Erythroblast (primary cell): ENCODE measurements at regions not wholly inside any gene's neighbourhood (a gene's known extent, or its start where the extent isn't known, plus 50 kb on each side); places are given as distances from the start of the nearest gene placed in this dataset.

Experiments used
- DNase-seq, 2 experiments: peaks; one replicate each; lab custom pipeline; 2025; lab: John Stamatoyannopoulos, UW
- GATA1 ChIP-seq: IDR thresholded peaks from 2 replicates; pipeline ENCODE4 v1.6.1; 2011; ENCODE audit warnings: low read depth, mild to moderate bottlenecking, control low read depth, low read length, moderate library complexity
- POLR2A ChIP-seq: IDR thresholded peaks from 2 replicates; pipeline ENCODE4 v1.6.1; 2011; ENCODE audit warnings: mild to moderate bottlenecking, low read length

DNA sequence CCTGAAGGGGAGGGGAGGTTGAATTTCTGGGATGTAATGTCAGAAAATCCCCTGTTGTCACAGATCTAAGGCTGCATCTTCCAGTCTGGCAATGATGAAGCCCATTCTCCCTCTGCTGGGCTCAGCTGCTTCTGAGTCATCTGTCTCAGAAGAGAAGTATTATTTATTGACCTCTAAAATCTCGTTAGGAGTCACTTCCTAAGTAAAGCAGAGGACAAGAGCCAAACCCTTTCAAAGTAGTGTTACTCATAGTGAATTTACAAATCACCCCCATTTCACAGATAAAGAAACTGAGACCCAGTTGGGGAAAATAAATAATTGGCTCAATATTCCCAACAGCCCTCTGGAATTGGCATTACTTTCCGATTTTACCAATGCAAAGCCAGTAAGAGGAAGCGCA, 167.3 kb upstream of the SKOR2 start:
- DNase-seq: no peak
- TF ChIP-seq POLR2A (no peak), GATA1 (no peak)

DNA sequence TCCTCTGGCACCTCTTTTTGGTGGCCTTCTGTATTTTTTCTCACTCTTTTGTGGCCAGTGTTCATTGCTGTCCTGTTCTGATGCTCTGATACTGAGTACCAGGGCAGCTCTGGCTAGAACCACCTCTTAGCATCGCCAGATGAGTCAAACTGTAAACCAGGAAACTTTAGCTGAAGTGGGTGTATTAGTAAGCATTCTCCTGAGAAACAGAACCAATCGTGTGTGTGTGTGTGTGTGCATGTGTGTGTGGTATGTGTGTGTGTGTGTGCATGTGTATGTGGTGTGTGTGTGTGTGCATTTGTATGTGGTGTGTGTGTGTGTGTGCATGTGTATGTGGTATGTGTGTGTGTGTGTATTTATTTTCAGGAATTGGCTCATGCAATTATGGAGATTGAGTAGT, 166.3 kb upstream of the SKOR2 start:
- TF ChIP-seq POLR2A (no peak), GATA1 (no peak)
- no peak for DNase-seq

DNA sequence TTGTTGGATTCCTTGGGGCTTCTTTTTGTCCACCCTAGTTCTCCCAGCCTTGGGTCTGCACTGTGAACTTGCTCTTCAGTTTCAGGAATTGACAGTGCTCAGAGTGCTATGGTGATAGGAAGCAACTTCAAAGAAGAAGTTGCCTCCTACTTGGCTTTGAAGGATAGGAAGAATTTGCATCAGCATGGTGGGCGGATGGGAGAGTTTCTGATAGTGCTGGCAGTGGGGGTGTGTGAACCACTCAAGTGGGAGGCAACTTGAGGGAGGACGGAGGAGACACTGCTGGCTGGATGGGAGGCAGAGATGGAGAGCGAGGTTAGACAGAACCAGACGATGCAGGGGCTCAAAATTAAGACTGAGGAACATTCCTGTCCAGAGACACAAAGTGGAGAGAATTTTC, 164.4 kb upstream of the SKOR2 start:
- DNase-seq: no peak
- TF ChIP-seq GATA1 (no peak), POLR2A (no peak)

DNA sequence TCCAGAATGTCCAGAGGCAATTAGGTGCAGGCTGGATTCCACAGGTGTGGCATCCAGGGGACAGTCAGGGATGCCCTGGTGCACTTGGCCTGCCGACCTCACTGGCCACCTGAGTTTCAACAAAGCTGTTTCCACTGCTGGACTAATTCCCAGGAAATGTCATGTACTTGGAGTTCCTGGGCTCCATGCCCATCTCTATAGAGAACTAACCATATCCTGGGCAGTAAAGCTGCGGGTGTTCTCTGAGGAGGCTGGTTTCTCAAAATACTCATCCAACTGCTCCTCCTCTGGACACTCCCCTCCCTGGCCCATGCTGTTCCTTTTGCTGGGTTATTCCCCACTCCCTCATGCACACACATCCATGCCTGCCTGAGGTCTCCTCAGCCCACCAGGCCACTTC, 161.9 kb upstream of the SKOR2 start:
- no peak for DNase-seq
- TF ChIP-seq GATA1 (no peak), POLR2A (no peak)

DNA sequence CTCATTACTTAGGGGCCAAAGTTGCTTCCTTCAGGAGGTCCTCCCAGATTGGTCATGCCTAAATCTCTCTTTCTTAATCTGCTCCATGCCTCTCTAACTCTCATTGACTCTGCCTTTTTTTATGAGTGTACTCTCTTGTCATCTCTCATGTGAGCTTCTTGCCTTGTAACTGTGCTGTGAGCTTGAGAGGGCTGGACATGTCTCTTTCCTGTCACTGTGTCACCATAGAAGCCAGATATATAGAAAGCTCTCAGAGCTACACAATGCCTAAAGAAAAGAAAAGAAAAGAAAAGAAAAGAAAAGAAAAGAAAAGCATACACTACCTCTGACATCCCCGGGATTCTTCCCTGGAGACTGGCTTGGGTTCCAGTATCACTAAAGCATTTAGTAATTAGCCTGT, 161.5 kb upstream of the SKOR2 start:
- TF ChIP-seq POLR2A (no peak), GATA1 (no peak)

DNA sequence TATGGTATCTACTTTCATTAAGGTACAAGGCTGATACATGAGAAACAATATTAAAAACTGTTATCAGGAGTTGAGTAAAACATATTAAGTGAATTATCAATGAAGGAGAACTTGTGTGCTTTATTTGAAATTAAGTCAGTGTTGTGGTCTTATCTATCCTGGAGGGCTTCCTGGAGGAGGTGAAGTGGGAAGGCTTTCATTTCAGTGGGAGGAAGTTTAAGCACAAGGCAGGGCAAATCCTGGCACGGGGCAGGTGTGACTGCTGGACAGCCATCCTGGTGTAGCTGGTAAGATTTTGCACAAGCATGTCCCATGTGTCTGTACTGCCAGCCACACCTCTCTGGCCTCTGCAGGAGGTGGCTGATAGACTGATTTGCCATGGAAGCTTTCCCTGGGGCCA, 159.7 kb upstream of the SKOR2 start:
- DNase-seq: no peak
- TF ChIP-seq GATA1 (no peak), POLR2A (no peak)

More for the DNA sequence above, 161.5 kb upstream of the SKOR2 start:
- no peak for DNase-seq

DNA sequence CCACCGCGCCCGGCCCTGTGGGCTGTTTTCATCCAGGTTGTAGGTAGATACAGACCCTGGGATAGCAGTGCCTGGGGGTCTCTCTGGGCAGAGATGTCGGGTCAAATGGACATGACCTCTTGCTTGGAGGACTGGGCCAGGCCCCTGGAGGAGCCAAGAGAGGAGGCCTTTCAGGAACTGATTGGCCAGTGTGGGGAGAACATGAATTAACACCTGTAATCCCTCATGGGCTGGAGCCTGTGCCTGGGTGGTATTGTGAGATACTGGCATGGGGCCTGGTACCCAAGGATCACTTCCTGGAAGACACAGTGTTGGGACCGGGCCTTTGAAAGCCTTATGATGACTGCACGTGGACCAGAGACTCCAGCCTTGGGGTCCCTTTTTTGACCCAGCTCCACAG, 158.7 kb upstream of the SKOR2 start:
- no peak for DNase-seq

DNA sequence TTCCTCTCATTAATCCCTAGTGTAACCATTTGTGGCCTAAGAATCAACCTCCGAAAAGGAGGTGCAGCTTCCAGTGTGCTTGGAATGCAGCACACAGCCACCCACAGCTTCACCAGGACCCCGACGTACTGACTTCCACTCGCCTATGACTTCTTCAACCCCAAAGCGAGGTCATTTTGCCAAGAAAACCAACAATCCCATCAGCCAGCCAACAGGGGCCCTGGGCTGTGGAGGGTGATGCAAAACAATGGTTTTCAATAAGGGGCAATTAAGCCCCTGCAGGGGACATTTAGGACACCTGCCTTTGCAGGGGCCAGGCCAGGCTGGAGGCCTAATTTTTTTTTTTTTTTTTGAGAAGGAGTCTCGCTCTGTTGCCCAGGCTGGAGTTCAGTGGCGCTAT, 158.1 kb upstream of the SKOR2 start:
- no peak for DNase-seq
- no peak for TF ChIP-seq POLR2A
- TF ChIP-seq GATA1: no peak

More for the DNA sequence above, 158.7 kb upstream of the SKOR2 start:
- TF ChIP-seq GATA1 (no peak), POLR2A (no peak)

DNA sequence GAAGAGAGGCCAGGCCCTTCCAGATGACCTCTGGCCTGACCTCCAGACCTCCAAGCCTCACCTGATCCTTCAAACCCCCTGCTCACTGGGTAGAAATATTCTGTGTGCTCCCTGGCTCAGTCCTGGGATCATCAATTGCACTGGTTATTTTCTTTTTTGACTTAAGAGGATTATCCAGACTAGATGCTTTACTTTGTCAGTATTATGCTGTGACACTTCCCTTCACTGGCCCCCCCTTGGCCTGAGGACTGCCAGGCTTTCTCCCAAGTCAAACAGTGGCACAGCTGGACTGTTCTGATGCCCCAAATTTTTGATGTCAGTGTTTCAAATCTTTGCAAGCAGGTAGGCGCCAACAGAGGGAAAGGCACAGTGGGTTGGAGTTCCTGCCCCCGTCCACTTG, 156.3 kb upstream of the SKOR2 start:
- TF ChIP-seq POLR2A: no peak
- DNase-seq: no peak

DNA sequence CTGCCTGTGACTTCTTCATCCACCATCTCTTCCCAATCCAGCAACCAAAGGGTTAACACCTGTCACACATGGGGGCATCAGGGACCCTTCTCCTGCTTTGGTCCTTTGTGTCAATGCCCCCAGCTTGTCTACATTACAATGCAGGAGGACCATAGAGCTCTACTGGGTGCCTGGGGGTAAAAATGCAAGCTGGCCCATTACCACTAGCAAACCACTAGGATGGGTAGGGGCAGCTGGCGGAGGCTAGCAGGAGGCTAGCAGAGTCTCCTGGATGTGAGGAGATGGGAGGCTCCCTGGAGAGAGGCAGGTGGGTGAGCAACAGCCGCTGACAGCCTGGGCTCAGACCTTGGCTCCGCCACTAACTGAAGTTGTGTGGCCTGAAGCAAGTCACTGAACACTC, 153.4 kb upstream of the SKOR2 start:
- no peak for TF ChIP-seq GATA1
- TF ChIP-seq POLR2A: no peak
- DNase-seq: no peak

DNA sequence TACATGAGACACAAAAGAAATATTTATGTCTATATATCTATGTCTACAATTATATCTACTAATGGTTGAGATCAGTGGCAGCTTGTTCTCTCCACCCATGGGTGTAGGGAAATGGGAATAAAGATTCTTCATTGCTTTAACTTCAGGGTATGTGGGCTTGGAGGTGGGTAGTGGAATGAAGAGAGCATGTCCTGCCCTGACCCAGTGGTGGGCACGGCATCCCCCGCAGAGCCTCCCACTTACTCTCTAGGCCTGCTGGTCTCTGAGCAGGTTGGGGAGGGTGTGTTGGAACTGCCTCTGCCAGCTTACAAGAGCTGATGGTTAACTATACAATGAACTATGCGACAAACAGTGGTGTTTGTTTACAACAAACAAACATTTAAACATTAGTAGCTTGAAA, 152.5 kb upstream of the SKOR2 start:
- no peak for TF ChIP-seq POLR2A
- no peak for TF ChIP-seq GATA1
- DNase-seq: no peak

DNA sequence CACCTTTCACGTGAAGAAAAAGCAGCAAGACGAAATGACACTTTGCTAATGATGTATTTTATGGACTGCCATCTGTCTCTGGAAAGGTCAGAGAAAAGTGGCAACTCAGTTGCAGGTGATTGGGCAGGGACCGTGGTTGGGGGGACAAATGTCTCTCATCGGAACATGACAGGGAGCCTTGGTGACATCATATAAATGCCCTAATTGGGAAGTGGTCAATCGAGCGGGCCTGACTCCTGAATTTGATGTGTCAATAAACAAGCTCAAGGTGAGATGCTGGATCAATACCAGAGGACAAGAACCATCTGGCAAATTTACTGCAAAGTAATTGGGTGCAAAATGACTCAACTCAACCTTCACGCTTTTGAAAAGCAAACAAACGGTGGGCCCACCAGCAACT, 151.9 kb upstream of the SKOR2 start:
- TF ChIP-seq POLR2A: no peak
- no peak for TF ChIP-seq GATA1
- no peak for DNase-seq

DNA sequence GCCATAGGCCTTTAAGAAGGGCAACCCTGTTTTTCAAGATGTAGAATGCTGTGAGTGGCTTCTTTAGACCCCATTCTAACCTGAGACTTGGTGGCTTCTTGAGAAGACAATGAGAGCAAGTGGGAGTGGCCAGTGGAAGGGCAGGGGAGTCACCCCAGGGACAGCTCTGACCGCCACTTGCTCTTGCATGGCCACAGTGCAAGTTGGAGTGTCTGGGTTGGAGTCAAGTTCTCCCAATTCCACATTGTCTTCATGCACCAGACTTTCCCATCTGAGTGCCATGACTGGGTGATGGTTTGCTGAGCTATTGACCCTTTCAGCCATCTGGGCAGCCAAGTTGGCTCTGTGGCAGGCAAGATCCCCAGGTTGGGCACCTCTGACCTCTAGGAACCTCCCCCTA, 148.0 kb upstream of the SKOR2 start:
- TF ChIP-seq POLR2A (no peak), GATA1 (no peak)
- no peak for DNase-seq

DNA sequence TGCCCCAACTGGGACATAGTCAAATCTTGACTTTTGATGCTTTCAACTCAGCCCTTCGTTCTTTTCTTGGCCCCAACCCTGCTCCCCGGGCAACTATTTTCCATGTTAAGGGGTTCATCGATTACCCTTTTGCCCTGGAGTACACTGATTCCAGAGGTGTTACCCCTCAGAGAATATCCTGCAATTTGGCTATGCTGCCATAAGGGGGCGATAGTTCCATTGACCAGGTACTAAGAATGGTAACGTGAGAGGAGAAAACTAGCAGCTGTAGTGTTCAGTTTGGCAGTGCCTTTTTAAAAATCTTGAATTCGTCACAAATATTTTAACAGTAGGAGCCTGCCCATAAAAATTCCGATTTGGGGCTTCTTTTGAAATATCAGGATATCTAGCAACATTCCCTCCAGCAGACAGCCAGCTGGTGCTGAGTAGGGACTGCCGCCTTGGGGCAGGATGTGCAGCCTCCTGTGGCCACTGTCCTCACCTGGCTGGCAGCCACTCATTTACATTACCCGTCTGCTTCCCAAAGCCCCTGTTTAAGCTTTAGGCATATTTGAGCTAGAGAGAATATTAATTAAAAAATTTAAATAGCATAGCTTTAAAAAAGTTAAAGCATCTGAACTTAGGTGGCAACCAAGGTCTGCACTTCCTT, 146.3 kb upstream of the SKOR2 start:
- peak; percentile 39 to 65 for DNase-seq
- TF ChIP-seq GATA1: no peak
- TF ChIP-seq POLR2A: no peak

DNA sequence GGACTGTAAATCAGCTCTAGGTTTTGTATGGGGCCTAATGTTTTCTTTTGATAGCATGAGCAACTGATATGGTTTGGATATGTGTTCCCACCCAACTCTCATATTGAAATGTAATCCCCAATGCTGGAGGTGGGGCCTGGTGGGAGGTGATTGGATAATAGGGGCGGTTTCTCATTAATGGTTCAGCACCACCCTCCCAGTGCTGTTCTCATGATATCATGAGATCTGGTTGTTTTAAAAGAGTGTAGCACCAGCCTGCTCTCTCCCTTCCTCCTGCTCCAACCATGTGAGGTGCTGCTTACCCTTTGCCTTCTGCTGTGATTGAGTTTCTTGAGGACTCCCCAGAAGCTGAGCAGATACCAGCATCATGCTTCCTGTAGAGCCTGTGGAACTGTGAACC, 140.2 kb upstream of the SKOR2 start:
- no peak for TF ChIP-seq POLR2A
- no peak for DNase-seq

DNA sequence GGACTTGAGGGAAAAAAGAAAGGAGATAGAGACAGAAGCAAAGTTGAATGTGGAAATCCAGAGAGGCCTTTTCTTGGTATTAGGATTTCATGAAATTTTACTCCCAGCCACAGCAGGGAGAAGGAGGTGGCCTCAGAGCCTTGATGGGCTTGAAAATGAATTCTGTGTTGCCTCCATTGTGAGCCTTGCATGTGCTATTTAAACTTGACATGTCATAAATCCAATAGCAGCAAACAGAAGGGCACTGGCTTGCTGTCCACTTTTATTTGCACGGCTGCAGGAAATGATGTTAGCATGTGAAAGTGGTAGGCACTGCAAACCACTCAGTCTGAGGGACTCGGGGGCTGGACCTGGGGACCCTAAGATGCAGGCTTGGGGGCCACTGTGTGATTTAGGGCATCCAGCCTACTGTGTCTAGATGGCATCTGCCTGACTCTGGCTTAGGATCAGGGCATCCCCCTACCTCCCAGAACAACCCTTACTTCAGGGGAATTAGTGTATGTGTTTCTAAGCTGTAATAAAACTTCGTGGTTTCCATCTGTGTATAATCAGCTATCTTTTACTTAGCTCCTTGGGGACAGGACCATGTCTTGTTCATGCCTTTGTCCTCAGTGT, 139.1 kb upstream of the SKOR2 start:
- TF ChIP-seq GATA1: no peak
- no peak for TF ChIP-seq POLR2A
- DNase-seq: no peak
